GM20000 (cell line): ENCODE measurements at regions not wholly inside any gene's neighbourhood (a gene's known extent, or its start where the extent isn't known, plus 50 kb on each side); places are given as distances from the start of the nearest gene placed in this dataset.

ENCODE experiments used
- DNase-seq: peaks from one replicate; pipeline ENCODE4 v3.0.0; 2012; ENCODE audit warnings: low spot score
- CTCF ChIP-seq: IDR thresholded peaks from 2 replicates; pipeline ENCODE4 v1.5.1; 2012; ENCODE audit warnings: mild to moderate bottlenecking, control low read depth; ENCODE audit errors: extremely low read depth, missing control alignments

GRCh38 chr18:45456090-45457021 is 158.9 kb upstream of the SLC14A2 start:
- DNase-seq, result no peak
- TF ChIP-seq CTCF, result no peak

GRCh38 chr18:45458033-45458432 is 157.2 kb upstream of the SLC14A2 start:
- TF ChIP-seq CTCF, result no peak
- DNase-seq, result no peak

GRCh38 chr18:45462179-45462578 is 153.1 kb upstream of the SLC14A2 start:
- TF ChIP-seq CTCF, result no peak
- DNase-seq, result no peak

GRCh38 chr18:45463451-45463850 is 151.8 kb upstream of the SLC14A2 start:
- no peak for DNase-seq
- TF ChIP-seq CTCF, result no peak

- DNase-seq, result no peak
- no peak for TF ChIP-seq CTCF
These were observed 150.7 kb upstream of the SLC14A2 start for GRCh38 chr18:45464619-45465018.

- no peak for DNase-seq
- TF ChIP-seq CTCF, result no peak
These were observed 148.0 kb upstream of the SLC14A2 start for GRCh38 chr18:45467293-45467692.

GRCh38 chr18:45467945-45468344 is 147.3 kb upstream of the SLC14A2 start:
- no peak for TF ChIP-seq CTCF

More at GRCh38 chr18:45467945-45468344, 147.3 kb upstream of the SLC14A2 start:
- no peak for DNase-seq
